Loucy (cell line): ENCODE measurements at regions not wholly inside any gene's neighbourhood (a gene's known extent, or its start where the extent isn't known, plus 50 kb on each side); places are given as distances from the start of the nearest gene placed in this dataset.

Source experiments
- CTCF ChIP-seq: fragments of 200-600 bp; sonication (generic); conservative IDR thresholded peaks from 2 replicates; pipeline ENCODE4 v1.5.1; 2014; ENCODE audit warnings: mild to moderate bottlenecking, antibody characterized with exemption, low read length
- EZH2phosphoT487 ChIP-seq: fragments of 200-600 bp; IDR thresholded peaks from 2 replicates; pipeline ENCODE4 v1.6.1; 2018; ENCODE audit warnings: antibody characterized with exemption, mild to moderate bottlenecking, moderate library complexity, borderline replicate concordance

GRCh38 chr5:33339413-33339812 lies 101.4 kb upstream of the TARS1 start:
- no peak for TF ChIP-seq CTCF
- no peak for TF ChIP-seq EZH2phosphoT487
